Urothelium cell line (cell line): ENCODE measurements at regions not wholly inside any gene's neighbourhood (a gene's known extent, or its start where the extent isn't known, plus 50 kb on each side); places are given as distances from the start of the nearest gene placed in this dataset.

Experiments
- DNase-seq: peaks from one replicate; pipeline ENCODE4 v3.0.0; 2011; ENCODE audit warnings: low spot score, mixed read lengths
- FAIRE-seq: peaks from 2 replicates; lab custom pipeline; 2011; peaks lifted over from hg19 to GRCh38; lab: Jason Lieb, UNC

DNA sequence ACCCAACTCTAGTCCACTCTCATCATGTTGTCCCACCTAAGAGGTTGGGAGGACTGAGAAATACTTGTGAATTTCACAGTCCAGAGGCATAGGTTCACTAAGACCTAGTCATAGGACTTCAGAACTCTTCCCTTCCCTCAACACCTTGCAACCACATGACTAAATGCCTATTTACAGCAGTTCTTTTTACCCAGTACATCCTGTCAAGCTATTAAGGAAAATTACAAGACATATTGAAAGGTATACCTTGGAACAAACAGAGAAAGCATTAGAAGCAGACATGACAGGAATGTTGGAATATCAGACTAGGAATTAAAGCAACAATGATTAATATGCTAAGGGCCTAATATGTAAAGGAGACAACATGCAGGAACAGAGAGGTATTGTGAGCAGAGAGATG, 563.8 kb upstream of the LRRC4C start:
- FAIRE-seq (no peak), DNase-seq (no peak)

- FAIRE-seq (no peak), DNase-seq (no peak)
Measured at GRCh38 chr11:42025121-42025803, 565.8 kb upstream of the LRRC4C start.

GRCh38 chr11:42034826-42035225, 575.4 kb upstream of the LRRC4C start:
- DNase-seq (no peak), FAIRE-seq (no peak)

- no peak for FAIRE-seq
- DNase-seq, result no peak
Measured at GRCh38 chr11:42036201-42036600, 576.7 kb upstream of the LRRC4C start.

DNA sequence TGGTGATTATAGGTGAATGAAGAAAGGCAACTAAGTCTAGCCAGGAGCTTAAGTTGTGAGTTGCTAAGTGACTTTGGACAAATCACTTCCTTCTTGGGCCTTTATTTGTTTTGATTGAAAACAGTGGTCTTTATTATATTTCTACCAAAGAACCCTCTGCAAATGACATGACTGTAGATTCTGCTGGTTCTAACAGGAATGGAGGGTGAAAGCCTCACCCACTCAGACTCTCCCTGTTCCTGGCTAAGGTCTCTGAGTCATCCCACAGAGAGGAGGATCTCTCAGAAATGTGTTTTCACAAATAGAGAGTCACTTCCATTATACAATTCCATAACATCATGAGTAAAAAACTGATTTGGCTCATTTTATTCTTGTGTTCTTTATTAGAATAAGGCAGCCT, 583.9 kb upstream of the LRRC4C start:
- DNase-seq (peak; percentile 14), FAIRE-seq (no peak)

- DNase-seq (no peak), FAIRE-seq (no peak)
Measured at GRCh38 chr11:42047637-42048555, 588.4 kb upstream of the LRRC4C start.

- DNase-seq (no peak), FAIRE-seq (peak; percentile 48)
Measured at GRCh38 chr11:42049186-42049585, 589.7 kb upstream of the LRRC4C start.

- no peak for DNase-seq
- FAIRE-seq, result no peak
Measured at GRCh38 chr11:42049650-42050049, 590.2 kb upstream of the LRRC4C start.

DNA sequence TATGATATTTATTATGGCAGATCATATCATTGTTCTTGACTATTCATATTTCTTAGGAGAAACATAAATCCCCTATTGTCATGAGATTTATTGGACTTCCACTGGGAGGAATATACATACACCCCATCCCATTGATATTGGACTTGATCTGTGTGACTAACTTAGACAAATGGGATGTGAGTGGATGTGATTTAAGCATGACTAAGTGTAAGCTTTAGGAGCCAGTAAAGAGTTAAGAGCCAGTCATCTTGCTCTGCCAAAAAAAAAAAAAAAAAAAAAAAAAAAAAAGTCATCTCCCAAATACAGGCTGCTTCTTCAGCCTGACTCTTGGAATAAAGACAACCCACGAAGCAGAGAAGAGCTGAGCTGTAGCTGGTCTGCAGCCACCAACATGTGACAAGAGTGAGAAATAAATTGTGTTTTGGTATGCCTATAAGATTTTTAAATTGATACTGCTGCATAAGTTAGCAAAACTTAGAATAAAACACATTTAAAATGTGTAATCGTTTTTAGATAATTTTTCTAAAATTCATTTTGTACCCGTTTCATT, 595.0 kb upstream of the LRRC4C start:
- DNase-seq (no peak), FAIRE-seq (no peak)

GRCh38 chr11:42055606-42056005, 596.2 kb upstream of the LRRC4C start:
- FAIRE-seq (no peak), DNase-seq (no peak)

GRCh38 chr11:42058794-42059193, 599.3 kb upstream of the LRRC4C start:
- FAIRE-seq (no peak), DNase-seq (no peak)

- FAIRE-seq, result no peak
- no peak for DNase-seq
Measured at GRCh38 chr11:42065199-42065598, 605.7 kb upstream of the LRRC4C start.

- FAIRE-seq (no peak), DNase-seq (peak; percentile 53)
Measured at GRCh38 chr11:42066113-42066512, 606.7 kb upstream of the LRRC4C start.

- DNase-seq, result no peak
- no peak for FAIRE-seq
Measured at GRCh38 chr11:42074306-42074705, 614.9 kb upstream of the LRRC4C start.

DNA sequence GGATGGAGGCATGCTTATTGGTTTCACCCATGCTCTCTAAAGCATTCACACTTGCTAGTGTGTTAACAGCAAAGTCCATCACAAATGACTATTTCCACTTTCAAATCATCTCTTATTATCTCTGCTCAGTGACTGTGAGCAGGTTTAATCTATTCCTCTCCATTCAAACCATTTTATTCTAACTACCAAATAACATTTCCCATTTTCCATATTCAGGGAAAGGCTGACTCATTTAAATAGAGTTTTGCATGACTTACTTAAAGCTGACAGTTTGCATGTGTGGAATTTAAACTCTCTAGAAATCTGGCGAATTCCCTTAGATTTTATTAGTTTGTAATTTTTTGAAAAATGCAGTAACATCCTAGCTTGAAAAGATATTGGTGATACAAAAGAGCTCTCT, 615.7 kb upstream of the LRRC4C start:
- DNase-seq (no peak), FAIRE-seq (no peak)

GRCh38 chr11:42077794-42078193, 618.3 kb upstream of the LRRC4C start:
- FAIRE-seq (no peak), DNase-seq (no peak)

- FAIRE-seq, result no peak
- DNase-seq, result no peak
Measured at GRCh38 chr11:42085736-42086135, 626.3 kb upstream of the LRRC4C start.

- no peak for FAIRE-seq
- DNase-seq, result no peak
Measured at GRCh38 chr11:42093541-42093940, 634.1 kb upstream of the LRRC4C start.

DNA sequence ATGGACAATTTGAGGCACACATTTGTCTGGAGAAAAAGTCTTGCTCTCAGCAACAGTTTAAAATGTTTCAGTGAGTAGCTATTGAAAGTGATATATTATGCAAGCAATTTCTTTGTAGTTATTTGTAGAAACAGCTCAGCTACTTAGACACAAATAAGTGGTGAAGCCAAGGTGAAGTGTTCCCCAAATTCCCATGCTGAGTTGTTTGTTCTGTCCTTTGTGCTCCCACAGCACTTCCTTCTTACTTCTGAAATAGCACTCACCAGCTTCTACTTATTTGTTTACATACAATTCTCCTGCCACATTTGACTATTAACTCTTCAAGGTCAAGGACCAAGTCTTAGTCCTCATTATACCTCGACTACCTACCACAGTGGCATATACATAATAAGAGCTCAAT, 638.6 kb upstream of the LRRC4C start:
- DNase-seq, result no peak

DNA sequence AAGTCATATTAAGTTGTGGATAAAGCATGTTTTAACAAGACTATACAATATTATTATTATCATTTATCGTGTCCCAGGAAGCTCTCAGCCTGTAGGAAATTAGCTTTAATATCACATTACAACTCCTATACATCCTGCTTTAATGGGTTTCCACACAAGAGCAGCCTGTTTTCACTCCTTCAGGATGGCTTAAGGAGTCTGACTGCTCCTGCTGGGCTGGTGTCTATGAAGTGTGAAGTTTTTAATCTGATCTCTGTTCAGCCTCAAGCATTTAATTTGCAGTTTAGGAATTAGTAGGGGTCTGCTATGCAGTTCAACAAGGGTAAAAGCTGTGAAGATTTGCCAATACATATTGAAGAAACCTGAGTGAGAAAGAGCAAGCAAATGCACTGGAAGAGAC, 653.4 kb upstream of the LRRC4C start:
- no peak for FAIRE-seq

More for the DNA sequence above, 638.6 kb upstream of the LRRC4C start:
- FAIRE-seq, result no peak

DNA sequence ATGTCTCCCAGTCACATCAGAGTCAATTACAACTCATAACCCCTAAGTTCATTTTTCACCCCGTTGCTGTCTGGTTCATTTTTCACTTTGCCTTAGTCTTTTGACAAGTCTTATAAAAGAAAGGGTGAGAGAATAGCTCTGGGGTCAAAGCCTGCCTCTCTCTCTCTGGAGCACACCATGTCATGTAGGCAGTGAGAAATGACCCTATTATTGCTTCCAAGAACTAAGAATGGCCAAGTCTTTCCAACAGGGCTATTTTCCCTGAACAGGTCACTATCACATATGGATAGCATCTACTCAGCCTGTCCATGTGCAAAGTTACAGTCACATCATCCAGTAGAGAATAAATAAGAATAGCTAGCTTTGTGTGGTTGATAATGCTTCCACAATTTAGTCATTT, 655.5 kb upstream of the LRRC4C start:
- FAIRE-seq, result no peak
- no peak for DNase-seq

More for the DNA sequence above, 653.4 kb upstream of the LRRC4C start:
- DNase-seq, result no peak

- FAIRE-seq, result no peak
- no peak for DNase-seq
Measured at GRCh38 chr11:42138454-42138853, 679.0 kb upstream of the LRRC4C start.
